ENCODE measurements at regions not wholly inside any gene's neighbourhood (a gene's known extent, or its start where the extent isn't known, plus 50 kb on each side); places are given as distances from the start of the nearest gene placed in this dataset.

- Histone ChIP-seq H2BK20ac (ENCODE audit: low read length) (no peak overlapping the region), H3K23me2 (ENCODE audit: low read depth, low read length) (no peaks in the 10 kb centered on the region), H3K4me3 (ENCODE audit: extremely low read depth in 1 of 4, insufficient read depth in 2 of 4, low read depth in 3 of 4, low read length in 4 of 4) (no peak overlapping the region), H3K27ac (ENCODE audit: low read depth, low read length) (no peak overlapping the region), H3K18ac (ENCODE audit: extremely low read depth, low read length) (no peak overlapping the region), H4K5ac (ENCODE audit: insufficient read length, low read depth, low read length) (no peak overlapping the region), H2BK120ac (replicated peaks; ENCODE audit: low read depth, low read length) (no peak overlapping the region), H3K79me2 (ENCODE audit: control insufficient read depth in 1 of 2, insufficient read depth in 2 of 2, low read length in 2 of 2) (no peaks in the 10 kb centered on the region), H3K27me3 (replicated peaks in 1 of 4; ENCODE audit: control insufficient read depth in 3 of 4, extremely low read depth in 1 of 4, insufficient read depth in 3 of 4, low read length in 3 of 4) (no peaks in the 10 kb centered on the region), H2AK5ac (ENCODE audit: low read depth, low read length) (no peak overlapping the region), H3K4me1 (replicated peaks in 1 of 4; ENCODE audit: control insufficient read depth in 3 of 4, insufficient read depth in 4 of 4, low read length in 3 of 4) (no peaks in the 10 kb centered on the region), H3K23ac (ENCODE audit: insufficient read length) (no peak overlapping the region), H2BK5ac (ENCODE audit: low read depth, low read length) (no peak overlapping the region), H2BK12ac (ENCODE audit: low read depth, low read length) (no peak overlapping the region), H3K4me2 (ENCODE audit: insufficient read depth in 1 of 2, low read depth in 2 of 2, low read length in 2 of 2) (no peak overlapping the region), H4K20me1 (replicated peaks in 1 of 2; ENCODE audit: control insufficient read depth in 1 of 2, insufficient read depth in 2 of 2, low read length in 2 of 2) (no peaks in the 10 kb centered on the region), H4K91ac (replicated peaks; ENCODE audit: insufficient read length, low read length) (no peak overlapping the region), H3K79me1 (ENCODE audit: low read depth, low read length) (no peaks in the 10 kb centered on the region; the same call in 1 of the 2 replicates), H2AFZ (ENCODE audit: low read length) (no peak overlapping the region), H4K8ac (ENCODE audit: extremely low read depth, insufficient read depth, low read length) (no peak overlapping the region), H3K9me3 (ENCODE audit: insufficient read depth in 2 of 2, low read depth in 1 of 2, low read length in 1 of 2) (no peaks in the 10 kb centered on the region), H3K9ac (replicated peaks in 1 of 4; ENCODE audit: extremely low read depth in 1 of 4, low read depth in 3 of 4, low read length in 3 of 4) (no peak overlapping the region), H3K4ac (replicated peaks; ENCODE audit: insufficient read length, low read depth, low read length) (no peak overlapping the region), H3K14ac (ENCODE audit: insufficient read length) (no peak overlapping the region), H3K36me3 (ENCODE audit: control insufficient read depth in 2 of 4, insufficient read depth in 4 of 4, low read length in 3 of 4) (no peaks in the 10 kb centered on the region), H2BK15ac (ENCODE audit: low read length) (no peak overlapping the region), H3K56ac (replicated peaks; ENCODE audit: insufficient read length, low read depth, low read length) (no peak overlapping the region)
- FAIRE-seq (no peak), DNase-seq (ENCODE audit: low read depth in 1 of 2, low spot score in 2 of 2) (no peak)
- no peak for TF ChIP-seq GTF2F1 (IDR thresholded peaks at IDR 0.05; ENCODE audit: borderline replicate concordance, low read depth, low read length)
- no peak for TF ChIP-seq ASH2L (IDR thresholded peaks at IDR 0.05; ENCODE audit: low read length)
- no peak for TF ChIP-seq CHD2 (IDR thresholded peaks at IDR 0.05; ENCODE audit: low read length)
- no peak for TF ChIP-seq RNF2 (IDR thresholded peaks at IDR 0.05; ENCODE audit: borderline replicate concordance, low read depth, low read length, missing control alignments, poor library complexity, severe bottlenecking)
- no peak for TF ChIP-seq FOSL1 (IDR thresholded peaks at IDR 0.05; ENCODE audit: insufficient read depth, low read depth, low read length)
- 98% methylated on average over 5 of the region's 6 CpGs; no CpG with 5 or more reads in 1 of the 2 experiments for WGBS, 2 experiments (ENCODE audit: extremely low coverage in 1 of 2, insufficient coverage in 1 of 2, insufficient read length in 1 of 2, insufficient replicate concordance in 2 of 2, low coverage in 1 of 2, low lambda C conversion rate in 2 of 2, missing lambda C conversion rate in 1 of 2)
- ChIA-PET POLR2A (ENCODE audit: partially characterized antibody) (no interaction called here), CTCF (ENCODE audit: partially characterized antibody) (interaction anchor here (1.6 kb wide), 1 partner anchor 23 kb away, joined by 4 read pairs; no protein-coding TSS in a partner anchor)
These were observed 344.7 kb upstream of the TSHZ3 start for GRCh38 chr19:31693933-31694269.
